Fibroblast of lung (primary cell): ENCODE measurements at regions not wholly inside any gene's neighbourhood (a gene's known extent, or its start where the extent isn't known, plus 50 kb on each side); places are given as distances from the start of the nearest gene placed in this dataset.

Experiments
- DNase-seq, 2 donors: peaks; one replicate each; pipeline versions ENCODE4 v3.0.0 to v3.0.0-alpha.2; 2010; ENCODE audit warnings: low read depth in 2 of 2
- H2AFZ ChIP-seq: 2 replicates; pipeline ENCODE4 v1.5.1; 2012; ENCODE audit warnings: low read length, control low read depth, inconsistent platforms
- H3K27ac ChIP-seq: 2 replicates; pipeline ENCODE4 v1.5.1; 2011; ENCODE audit warnings: low read length, control low read depth; ENCODE audit not compliant: insufficient read depth
- H3K27me3 ChIP-seq: 2 replicates; pipeline ENCODE4 v1.5.1; 2011; ENCODE audit warnings: mild to moderate bottlenecking, low read length; ENCODE audit not compliant: control insufficient read depth, insufficient read depth
- H3K36me3 ChIP-seq: 2 replicates; pipeline ENCODE4 v1.5.1; 2011; ENCODE audit warnings: low read length; ENCODE audit not compliant: control insufficient read depth, insufficient read depth
- H3K4me1 ChIP-seq: 2 replicates; pipeline ENCODE4 v1.5.1; 2011; ENCODE audit warnings: low read length; ENCODE audit not compliant: control insufficient read depth, insufficient read depth; ENCODE audit errors: extremely low read depth
- H3K4me2 ChIP-seq: 2 replicates; pipeline ENCODE4 v1.5.1; 2011; ENCODE audit warnings: low read length, control low read depth; ENCODE audit not compliant: insufficient read depth; ENCODE audit errors: extremely low read depth
- H3K4me3 ChIP-seq, 4 experiments: fragments of 200-600 bp in 1 of 4; sonication (generic) in 1 of 4; replicated peaks in 1 of 4; 2 replicates each; pipeline ENCODE4 v1.5.1; 2011 to 2016; ENCODE audit warnings: low read length in 4 of 4, low read depth in 3 of 4, mild to moderate bottlenecking in 3 of 4, control low read depth in 2 of 4, inconsistent platforms in 1 of 4, mixed read lengths in 1 of 4; ENCODE audit not compliant: insufficient read depth in 1 of 4; ENCODE audit errors: control extremely low read depth in 1 of 4
- H3K79me2 ChIP-seq: 2 replicates; pipeline ENCODE4 v1.5.1; 2012; ENCODE audit warnings: mild to moderate bottlenecking, low read length, inconsistent platforms; ENCODE audit not compliant: control insufficient read depth, insufficient read depth
- H3K9ac ChIP-seq: 2 replicates; pipeline ENCODE4 v1.5.1; 2011; ENCODE audit warnings: mild to moderate bottlenecking, low read length, control low read depth; ENCODE audit not compliant: insufficient read depth
- H3K9me3 ChIP-seq: 2 replicates; pipeline ENCODE4 v1.5.1; 2012; ENCODE audit warnings: low read depth, low read length; ENCODE audit not compliant: control insufficient read depth, insufficient read depth
- H4K20me1 ChIP-seq: 2 replicates; pipeline ENCODE4 v1.5.1; 2011; ENCODE audit warnings: low read length; ENCODE audit not compliant: control insufficient read depth, insufficient read depth; ENCODE audit errors: extremely low read depth
- EZH2 ChIP-seq: IDR thresholded peaks from 2 replicates; pipeline ENCODE4 v1.5.1; 2012; ENCODE audit warnings: low read length, control low read depth, mild to moderate bottlenecking; ENCODE audit errors: missing control alignments
- TF ChIP-seq, protein P1 (sequence below), 2 donors: IDR thresholded peaks in 1 of 2; conservative IDR thresholded peaks in 1 of 2; 1 replicate in 1 of 2; 2 replicates in 1 of 2; pipeline ENCODE4 v1.5.1; 2011 to 2012; ENCODE audit warnings: low read length in 2 of 2, control low read depth in 1 of 2, inconsistent platforms in 1 of 2, low read depth in 1 of 2, mild to moderate bottlenecking in 1 of 2

DNA sequence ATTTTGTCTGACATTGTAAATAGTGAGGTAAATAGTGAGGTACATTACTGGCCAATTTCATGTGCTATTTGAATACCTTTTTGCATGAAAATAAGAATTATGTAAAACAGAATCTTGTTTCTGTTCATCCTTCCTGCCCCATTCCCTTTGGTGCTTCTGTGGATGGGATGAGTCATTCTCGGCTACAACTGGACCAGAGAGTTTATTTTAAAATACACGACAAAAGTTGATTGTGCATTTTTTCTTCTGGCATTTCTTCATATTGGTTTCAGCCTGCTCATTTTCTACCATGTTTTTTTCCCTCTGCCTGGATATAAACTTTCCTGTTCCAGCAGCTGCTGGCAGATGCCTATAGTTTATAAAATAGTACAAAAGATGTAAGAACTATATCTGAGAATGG is 107.5 kb downstream of the CYSLTR2 start:
- Histone ChIP-seq H3K79me2 (no peaks in the 10 kb centered on the region), H3K4me2 (no peak overlapping the region), H3K36me3 (no peaks in the 10 kb centered on the region), H3K27ac (no peak overlapping the region), H2AFZ (no peak overlapping the region), H4K20me1 (no peaks in the 10 kb centered on the region), H3K27me3 (no peaks in the 10 kb centered on the region), H3K4me1 (no peaks in the 10 kb centered on the region), H3K4me3 (no peak overlapping the region), H3K9me3 (no peaks in the 10 kb centered on the region), H3K9ac (no peak overlapping the region)
- no peak for TF ChIP-seq EZH2
- TF ChIP-seq, protein P1, sequence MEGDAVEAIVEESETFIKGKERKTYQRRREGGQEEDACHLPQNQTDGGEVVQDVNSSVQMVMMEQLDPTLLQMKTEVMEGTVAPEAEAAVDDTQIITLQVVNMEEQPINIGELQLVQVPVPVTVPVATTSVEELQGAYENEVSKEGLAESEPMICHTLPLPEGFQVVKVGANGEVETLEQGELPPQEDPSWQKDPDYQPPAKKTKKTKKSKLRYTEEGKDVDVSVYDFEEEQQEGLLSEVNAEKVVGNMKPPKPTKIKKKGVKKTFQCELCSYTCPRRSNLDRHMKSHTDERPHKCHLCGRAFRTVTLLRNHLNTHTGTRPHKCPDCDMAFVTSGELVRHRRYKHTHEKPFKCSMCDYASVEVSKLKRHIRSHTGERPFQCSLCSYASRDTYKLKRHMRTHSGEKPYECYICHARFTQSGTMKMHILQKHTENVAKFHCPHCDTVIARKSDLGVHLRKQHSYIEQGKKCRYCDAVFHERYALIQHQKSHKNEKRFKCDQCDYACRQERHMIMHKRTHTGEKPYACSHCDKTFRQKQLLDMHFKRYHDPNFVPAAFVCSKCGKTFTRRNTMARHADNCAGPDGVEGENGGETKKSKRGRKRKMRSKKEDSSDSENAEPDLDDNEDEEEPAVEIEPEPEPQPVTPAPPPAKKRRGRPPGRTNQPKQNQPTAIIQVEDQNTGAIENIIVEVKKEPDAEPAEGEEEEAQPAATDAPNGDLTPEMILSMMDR (conservative IDR thresholded peaks at IDR 0.05 in 1 of 2, IDR thresholded peaks at IDR 0.05 in 1 of 2; ENCODE audit: low read depth in 1 of 2, low read length in 2 of 2): no peak
- peak in 1 of 2 donors; percentile 68 for DNase-seq

DNA sequence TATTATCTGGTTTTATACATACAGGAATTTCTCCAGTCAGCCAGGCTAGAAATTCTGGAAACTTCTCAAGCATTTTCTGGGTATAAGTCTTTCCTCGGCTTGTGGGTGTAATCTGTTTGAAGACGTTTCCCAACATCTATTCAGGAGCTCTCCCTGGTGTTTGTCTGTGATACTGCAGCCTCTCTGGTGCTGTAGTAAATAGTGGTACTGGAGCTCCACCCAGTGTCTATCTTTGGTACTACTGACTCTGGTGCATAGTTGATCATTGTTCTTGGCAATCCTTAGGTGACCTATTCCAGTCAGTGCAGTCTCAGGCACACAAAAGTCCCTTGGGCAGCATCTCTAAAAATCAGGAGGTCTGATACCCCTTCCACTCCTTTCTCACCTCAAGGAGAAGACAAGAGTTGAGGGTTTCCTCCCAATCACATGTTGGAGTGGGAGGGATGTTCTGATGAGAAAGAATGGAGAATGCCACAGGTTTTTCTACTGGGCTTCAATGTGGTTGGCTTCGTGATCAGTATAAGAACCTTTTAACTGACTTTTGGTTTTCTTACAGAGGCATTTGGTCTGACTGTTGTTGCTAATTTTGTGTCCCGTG is 115.5 kb downstream of the CYSLTR2 start:
- TF ChIP-seq, protein P1 (conservative IDR thresholded peaks at IDR 0.05 in 1 of 2, IDR thresholded peaks at IDR 0.05 in 1 of 2; ENCODE audit: low read depth in 1 of 2, low read length in 2 of 2): peak; percentile 99
- TF ChIP-seq EZH2: no peak
- peak; percentile 81 to 95 for DNase-seq
- no peaks in the 10 kb centered on the region for H4K20me1 ChIP-seq
- no peaks in the 10 kb centered on the region for H3K4me1 ChIP-seq
- no peak overlapping the region for H3K4me3 ChIP-seq
- H3K36me3 ChIP-seq: no peaks in the 10 kb centered on the region
- peaks cover 3% of the 10 kb centered on the region for H3K27me3 ChIP-seq
- no peaks in the 10 kb centered on the region for H3K9me3 ChIP-seq
- no peaks in the 10 kb centered on the region for H3K79me2 ChIP-seq
- H2AFZ ChIP-seq: no peak overlapping the region
- no peak overlapping the region for H3K4me2 ChIP-seq
- no peak overlapping the region for H3K9ac ChIP-seq
- no peak overlapping the region for H3K27ac ChIP-seq

DNA sequence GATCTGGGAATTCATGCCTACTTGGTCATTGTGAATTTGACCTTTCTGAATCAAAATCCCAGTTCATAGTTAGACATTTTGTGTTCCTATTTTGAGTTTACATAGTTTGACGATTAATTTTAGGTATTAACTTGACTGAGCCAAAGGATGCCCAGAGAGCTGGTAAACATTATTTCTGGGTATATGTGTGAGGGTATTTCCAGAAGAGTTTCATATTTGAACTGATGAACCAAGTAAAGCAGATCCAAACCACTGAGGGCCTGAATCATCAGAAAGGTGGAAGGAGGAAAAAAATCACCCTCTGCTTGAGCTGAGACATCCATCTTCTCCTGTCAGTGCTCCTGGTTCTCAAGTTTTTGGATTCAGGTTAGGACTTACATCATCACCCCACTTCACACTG is 116.6 kb downstream of the CYSLTR2 start:
- Histone ChIP-seq H3K9ac (no peak overlapping the region), H4K20me1 (no peaks in the 10 kb centered on the region), H3K4me3 (no peak overlapping the region), H2AFZ (no peak overlapping the region), H3K4me1 (peaks cover 1% of the 10 kb centered on the region), H3K36me3 (no peaks in the 10 kb centered on the region), H3K79me2 (no peaks in the 10 kb centered on the region), H3K27ac (no peak overlapping the region), H3K27me3 (peaks cover 3% of the 10 kb centered on the region), H3K9me3 (no peaks in the 10 kb centered on the region), H3K4me2 (no peak overlapping the region)
- DNase-seq: peak in 1 of 2 donors; percentile 27
- no peak for TF ChIP-seq EZH2
- TF ChIP-seq, protein P1 (conservative IDR thresholded peaks at IDR 0.05 in 1 of 2, IDR thresholded peaks at IDR 0.05 in 1 of 2; ENCODE audit: low read depth in 1 of 2, low read length in 2 of 2): no peak
